Medulla oblongata (tissue), 1 donor: ENCODE measurements at regions not wholly inside any gene's neighbourhood (a gene's known extent, or its start where the extent isn't known, plus 50 kb on each side); places are given as distances from the start of the nearest gene placed in this dataset.

Experiments used
- DNase-seq: peaks from one replicate; pipeline ENCODE4 v3.0.0-alpha.2; 2015; ENCODE audit errors: extremely low spot score

GRCh38 chr12:98274430-98275130 is 240.8 kb upstream of the TMPO start:
- no peak for DNase-seq

DNA sequence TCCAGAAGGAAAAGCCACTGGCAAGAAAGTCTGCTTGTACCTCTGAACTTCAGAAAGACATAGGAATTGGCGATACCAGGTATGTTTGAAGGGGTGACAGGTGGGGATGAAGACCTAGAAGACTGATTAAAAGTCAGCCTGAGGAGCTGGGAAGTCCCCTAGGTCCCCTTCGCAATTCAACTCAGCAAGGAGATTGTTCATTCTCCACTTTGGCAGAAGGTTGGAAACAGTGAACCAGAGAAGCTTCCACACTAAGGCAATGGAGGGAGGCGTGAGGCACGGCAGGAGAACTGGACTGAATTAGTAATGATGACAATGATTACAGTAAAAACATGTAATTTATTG is 240.3 kb upstream of the TMPO start:
- DNase-seq = no peak

- DNase-seq = no peak
These were observed 235.2 kb upstream of the TMPO start for GRCh38 chr12:98280152-98280551.

DNA sequence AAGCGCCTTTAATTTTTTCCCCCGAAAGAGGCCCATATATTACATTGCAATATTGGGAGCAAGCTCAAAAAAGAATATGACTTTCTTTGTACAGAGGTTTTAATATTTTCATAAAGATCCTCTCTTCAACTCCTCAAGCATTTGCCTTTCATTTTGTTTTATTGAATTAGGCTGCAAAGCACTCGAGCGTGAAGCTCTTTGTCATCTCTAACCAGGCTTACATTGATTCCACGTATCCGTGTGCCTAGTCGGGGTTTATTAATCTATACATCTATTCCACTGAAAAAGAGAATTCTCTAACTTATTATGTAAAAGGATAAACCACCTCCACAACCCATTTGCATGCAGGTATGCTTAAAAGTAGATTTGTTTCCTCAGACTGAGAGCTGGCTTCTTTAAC is 234.8 kb upstream of the TMPO start:
- no peak for DNase-seq

DNA sequence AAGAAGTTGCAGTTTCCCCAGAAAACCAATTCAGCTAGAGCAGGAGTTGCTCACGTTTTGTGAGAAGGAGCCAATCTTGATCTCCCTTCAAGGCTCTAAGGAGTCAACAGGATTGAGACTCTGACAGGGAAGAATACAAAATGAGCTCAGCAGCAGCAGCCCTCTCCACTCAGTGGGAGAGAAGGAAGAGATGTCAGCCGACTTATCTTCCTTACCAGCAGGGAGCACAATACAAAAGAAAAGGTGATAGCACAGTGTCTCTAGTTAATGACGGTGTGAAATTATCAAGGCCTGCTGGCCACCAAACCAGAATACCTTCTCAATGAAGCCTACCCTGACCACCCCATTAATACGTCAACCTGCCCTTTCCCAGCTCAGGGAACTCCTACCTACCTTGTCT is 223.6 kb upstream of the TMPO start:
- no peak for DNase-seq

GRCh38 chr12:98294051-98294805 is 221.2 kb upstream of the TMPO start:
- DNase-seq = no peak

DNA sequence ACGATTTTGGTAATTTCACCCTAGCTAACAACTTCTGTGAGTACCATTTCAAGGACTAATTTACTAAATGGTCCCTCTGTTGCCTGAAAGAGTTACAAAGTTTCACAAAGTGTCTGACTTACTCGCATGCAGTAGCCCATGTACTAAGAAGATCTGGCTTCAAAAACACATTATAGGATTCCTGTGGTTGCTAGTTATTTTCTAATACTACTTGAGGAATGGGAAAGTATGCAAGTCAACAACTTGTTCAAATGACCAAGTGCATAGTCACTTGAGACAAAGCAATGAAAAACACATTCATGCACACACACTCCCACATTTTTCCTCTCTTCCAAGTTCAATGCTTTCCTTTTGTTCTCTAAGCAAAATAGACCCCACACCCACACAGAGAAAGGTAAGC is 219.7 kb upstream of the TMPO start:
- no peak for DNase-seq

DNA sequence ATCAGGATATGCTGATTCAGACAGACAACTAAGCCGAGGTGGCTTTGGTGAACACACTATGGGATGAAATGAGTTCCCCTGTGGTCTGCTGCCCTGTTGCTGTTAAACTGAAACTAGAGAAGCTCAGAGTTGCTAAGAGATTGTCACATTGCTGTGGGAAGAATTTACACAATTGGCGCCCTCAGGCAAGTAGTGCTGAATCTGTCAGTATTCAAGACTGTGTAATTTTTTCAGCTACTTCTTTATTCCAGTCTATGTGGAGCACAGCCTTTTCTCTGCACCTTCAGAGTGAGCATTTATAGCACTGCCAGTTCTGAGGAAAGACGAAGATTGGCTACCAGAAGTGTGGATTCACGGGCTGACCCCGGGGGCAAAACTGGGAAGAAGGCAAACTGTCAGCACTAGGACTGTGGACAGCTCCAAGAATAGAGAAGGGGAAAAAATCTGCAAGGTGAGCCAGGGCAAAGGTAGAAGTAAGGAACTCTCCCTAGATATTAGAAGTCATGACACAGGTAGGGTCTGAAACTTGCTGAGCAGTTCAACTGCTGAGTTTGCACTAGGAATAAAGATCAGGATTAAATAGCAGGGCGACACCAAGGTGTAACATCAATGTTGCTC is 218.8 kb upstream of the TMPO start:
- no peak for DNase-seq

GRCh38 chr12:98297538-98297937 is 217.9 kb upstream of the TMPO start:
- DNase-seq = no peak

DNA sequence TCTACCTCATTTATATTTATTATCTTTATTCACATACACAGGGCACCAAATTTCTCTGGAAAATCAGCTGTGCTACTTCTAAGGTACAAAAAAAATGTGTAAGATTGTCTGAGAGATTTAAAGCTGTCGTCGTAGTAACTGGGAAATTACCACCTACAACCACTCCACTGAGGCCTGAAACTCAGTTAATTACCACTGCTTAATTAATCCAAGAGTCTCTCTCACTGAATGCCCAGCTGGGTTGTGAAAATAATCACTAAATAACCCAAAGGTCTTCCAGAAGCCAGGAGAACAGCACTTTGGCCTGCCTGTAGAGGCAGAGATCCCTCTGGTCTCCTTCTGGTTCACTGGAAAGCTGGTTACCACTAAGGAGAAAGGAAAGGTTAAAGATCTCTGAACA is 207.2 kb upstream of the TMPO start:
- no peak for DNase-seq

GRCh38 chr12:98317939-98318899 is 197.2 kb upstream of the TMPO start:
- DNase-seq = no peak

DNA sequence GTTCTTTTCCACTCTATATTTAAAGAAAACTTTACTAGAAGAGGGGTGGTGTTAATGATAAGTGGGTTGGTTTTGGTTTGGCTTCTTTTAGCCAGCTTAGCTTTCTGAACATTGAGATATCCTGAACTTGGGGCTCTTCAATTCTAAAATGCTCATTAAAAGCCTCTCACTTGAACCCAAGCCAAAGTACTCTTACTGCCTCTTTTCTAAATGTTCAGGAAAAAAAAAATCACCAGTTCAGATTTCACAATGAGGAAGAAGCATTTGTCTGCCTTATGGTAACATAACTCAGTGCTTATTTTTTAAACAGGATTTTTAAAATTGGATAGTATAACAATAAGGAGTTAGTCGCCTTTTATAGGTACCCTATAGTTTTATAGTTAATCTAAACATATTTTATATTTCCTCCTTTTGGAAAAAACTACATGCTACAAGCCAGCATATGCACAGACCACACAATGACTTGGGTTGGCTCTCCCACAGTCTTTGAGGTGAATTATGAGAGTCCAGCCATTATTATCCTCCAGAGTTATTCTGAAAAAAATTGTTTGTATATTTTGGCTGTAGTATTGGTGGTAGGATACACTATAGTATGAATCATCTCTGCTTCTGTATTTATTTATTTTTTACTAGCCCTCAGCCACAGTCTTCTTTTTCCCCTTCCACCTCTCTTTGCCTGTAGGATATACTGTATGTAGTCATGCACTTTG is 195.5 kb upstream of the TMPO start:
- no peak for DNase-seq

- no peak for DNase-seq
These were observed 190.4 kb upstream of the TMPO start for GRCh38 chr12:98325003-98325402.

GRCh38 chr12:98328467-98328866 is 186.9 kb upstream of the TMPO start:
- DNase-seq = no peak

DNA sequence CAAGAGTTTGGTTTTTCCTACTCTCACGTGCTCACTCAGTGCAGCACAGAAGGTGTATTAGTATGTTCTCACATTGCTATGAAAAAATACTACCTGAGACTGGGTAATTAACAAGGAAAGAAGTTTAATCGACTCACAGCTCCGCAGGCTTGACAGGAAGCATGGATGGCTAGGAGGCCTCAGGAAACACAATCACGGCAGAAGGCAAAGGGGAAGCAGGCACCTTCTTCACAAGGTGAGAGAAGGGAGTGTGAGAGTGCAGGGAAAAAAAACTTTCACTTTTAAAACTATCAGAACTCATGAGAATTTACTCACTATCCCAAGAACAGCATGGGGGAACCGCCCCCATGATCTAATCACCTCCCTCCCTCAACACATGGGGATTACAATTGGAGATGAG is 185.8 kb upstream of the TMPO start:
- DNase-seq = no peak

GRCh38 chr12:98332642-98333041 is 182.7 kb upstream of the TMPO start:
- no peak for DNase-seq

- DNase-seq = no peak
These were observed 180.6 kb upstream of the TMPO start for GRCh38 chr12:98334768-98335167.

GRCh38 chr12:98341026-98341425 is 174.4 kb upstream of the TMPO start:
- DNase-seq = no peak

GRCh38 chr12:98341732-98342131 is 173.7 kb upstream of the TMPO start:
- no peak for DNase-seq

GRCh38 chr12:98343002-98343567 is 172.3 kb upstream of the TMPO start:
- no peak for DNase-seq
